ENCODE measurements at regions not wholly inside any gene's neighbourhood (a gene's known extent, or its start where the extent isn't known, plus 50 kb on each side); places are given as distances from the start of the nearest gene placed in this dataset.

DNA sequence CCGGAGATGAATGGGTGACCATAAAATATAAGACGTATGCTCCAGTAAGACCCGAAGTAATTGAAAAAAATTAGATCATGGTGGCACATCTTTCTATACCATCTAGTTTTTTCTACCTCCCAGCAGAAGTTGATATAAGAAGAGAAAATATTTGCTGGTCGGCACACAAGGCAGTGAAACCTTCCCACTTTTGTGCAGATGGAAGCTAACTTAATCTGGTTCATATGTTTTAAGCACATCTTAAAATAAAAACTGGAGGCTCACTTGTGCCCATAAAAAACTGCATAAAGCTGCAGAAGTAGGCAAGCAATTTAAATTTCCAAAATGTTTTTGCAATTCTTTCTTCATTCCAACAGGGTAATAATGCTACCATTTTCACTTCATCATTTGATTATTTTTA is 449.2 kb downstream of the CNTN3 start:
- intact Hi-C loops (cut with DNase I) = no loop called here
- H3K4me1 ChIP-seq = no peaks in the 10 kb centered on the region
- no peak overlapping the region for H3K27ac ChIP-seq
- no peaks in the 10 kb centered on the region for H3K36me3 ChIP-seq
- WGBS, 2 donors = 65 to 83% methylated on average over 4 of the region's 4 CpGs
- H3K9me3 ChIP-seq = no peaks in the 10 kb centered on the region
- TF ChIP-seq, protein P1, sequence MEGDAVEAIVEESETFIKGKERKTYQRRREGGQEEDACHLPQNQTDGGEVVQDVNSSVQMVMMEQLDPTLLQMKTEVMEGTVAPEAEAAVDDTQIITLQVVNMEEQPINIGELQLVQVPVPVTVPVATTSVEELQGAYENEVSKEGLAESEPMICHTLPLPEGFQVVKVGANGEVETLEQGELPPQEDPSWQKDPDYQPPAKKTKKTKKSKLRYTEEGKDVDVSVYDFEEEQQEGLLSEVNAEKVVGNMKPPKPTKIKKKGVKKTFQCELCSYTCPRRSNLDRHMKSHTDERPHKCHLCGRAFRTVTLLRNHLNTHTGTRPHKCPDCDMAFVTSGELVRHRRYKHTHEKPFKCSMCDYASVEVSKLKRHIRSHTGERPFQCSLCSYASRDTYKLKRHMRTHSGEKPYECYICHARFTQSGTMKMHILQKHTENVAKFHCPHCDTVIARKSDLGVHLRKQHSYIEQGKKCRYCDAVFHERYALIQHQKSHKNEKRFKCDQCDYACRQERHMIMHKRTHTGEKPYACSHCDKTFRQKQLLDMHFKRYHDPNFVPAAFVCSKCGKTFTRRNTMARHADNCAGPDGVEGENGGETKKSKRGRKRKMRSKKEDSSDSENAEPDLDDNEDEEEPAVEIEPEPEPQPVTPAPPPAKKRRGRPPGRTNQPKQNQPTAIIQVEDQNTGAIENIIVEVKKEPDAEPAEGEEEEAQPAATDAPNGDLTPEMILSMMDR (IDR thresholded peaks at IDR 0.05) = no peak
- ATAC-seq = no peak
- FAIRE-seq = no peak
- H3K4me3 ChIP-seq = no peak overlapping the region
- no peaks in the 10 kb centered on the region for H3K27me3 ChIP-seq
- no peak for DNase-seq

DNA sequence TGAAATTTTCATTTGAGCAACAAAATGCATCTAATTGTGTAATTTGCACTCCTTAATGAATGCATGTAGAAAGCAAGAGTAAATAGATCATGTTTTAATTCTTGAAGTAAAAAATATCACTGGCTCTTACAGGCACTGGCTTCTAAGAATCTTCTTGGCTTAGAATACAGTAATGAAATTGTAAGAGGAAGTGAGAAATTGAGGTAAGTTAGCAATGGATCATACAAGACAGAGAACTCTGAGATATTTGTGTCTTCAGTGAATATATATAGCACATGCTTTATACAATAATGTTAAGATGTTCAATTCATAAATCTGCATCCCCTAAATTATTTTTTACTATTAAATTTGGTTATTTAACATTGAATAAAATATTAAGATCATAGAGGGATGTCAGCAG is 465.0 kb downstream of the CNTN3 start:
- FAIRE-seq (no peak), DNase-seq (no peak), ATAC-seq (no peak)
- Histone ChIP-seq H3K4me3 (no peak overlapping the region), H3K4me1 (no peaks in the 10 kb centered on the region), H3K9me3 (no peaks in the 10 kb centered on the region), H3K27ac (no peak overlapping the region), H3K36me3 (no peaks in the 10 kb centered on the region), H3K27me3 (no peaks in the 10 kb centered on the region)
- intact Hi-C loops (cut with DNase I) = no loop called here
- TF ChIP-seq, protein P1 (IDR thresholded peaks at IDR 0.05) = no peak

DNA sequence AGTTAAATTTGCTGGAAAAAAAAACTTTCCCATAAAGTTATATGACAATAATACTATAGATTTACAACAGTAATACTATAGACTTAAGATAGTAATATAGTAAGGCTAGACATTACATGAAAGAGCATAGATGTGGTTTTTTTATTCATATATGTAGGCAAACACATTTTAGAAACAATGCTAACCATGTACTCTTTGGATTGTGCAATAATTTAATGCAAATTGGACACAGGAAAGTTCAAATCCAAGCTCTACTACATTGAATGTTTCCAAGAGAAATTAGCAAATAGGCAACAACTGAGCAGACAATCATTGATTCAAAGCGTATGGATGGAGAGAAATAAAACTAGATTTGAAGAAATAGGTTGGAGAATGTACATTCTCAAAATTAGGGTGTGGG is 469.2 kb downstream of the CNTN3 start:
- WGBS, 2 donors = 51 to 68% methylated on average over 1 of the region's 1 CpG

DNA sequence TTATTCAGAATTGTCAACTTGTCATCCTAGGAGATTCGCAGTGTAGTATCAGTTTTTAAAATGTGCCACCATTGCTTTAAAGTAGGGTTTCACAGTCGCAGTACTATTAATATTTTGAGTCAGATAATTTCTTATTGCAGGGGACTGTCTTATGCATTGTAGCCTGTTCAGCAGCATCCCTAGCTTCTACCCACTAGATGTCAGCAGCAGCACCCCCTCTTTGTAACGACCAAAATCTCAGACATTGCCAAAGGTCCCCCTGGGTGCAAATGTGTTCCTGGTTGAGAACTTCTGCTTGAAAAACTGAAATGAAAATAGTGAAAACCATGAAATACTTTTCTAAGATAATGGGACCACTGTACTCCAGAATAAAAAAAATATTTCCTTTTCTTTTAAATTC is 474.8 kb downstream of the CNTN3 start:
- H3K4me3 ChIP-seq = no peak overlapping the region
- H3K9me3 ChIP-seq = no peaks in the 10 kb centered on the region
- TF ChIP-seq, protein P1 (IDR thresholded peaks at IDR 0.05) = no peak
- no peak for FAIRE-seq
- no peak for ATAC-seq
- no peak overlapping the region for H3K27ac ChIP-seq
- WGBS, 2 donors = 30 to 48% methylated on average over 3 of the region's 3 CpGs
- intact Hi-C loops (cut with DNase I) = no loop called here
- no peak for DNase-seq
- H3K36me3 ChIP-seq = no peaks in the 10 kb centered on the region
- H3K27me3 ChIP-seq = no peaks in the 10 kb centered on the region
- no peaks in the 10 kb centered on the region for H3K4me1 ChIP-seq

More for the DNA sequence above, 469.2 kb downstream of the CNTN3 start:
- no peaks in the 10 kb centered on the region for H3K27me3 ChIP-seq
- H3K4me1 ChIP-seq = no peaks in the 10 kb centered on the region
- DNase-seq (no peak), FAIRE-seq (no peak), ATAC-seq (no peak)
- TF ChIP-seq, protein P1 (IDR thresholded peaks at IDR 0.05) = no peak
- intact Hi-C loops (cut with DNase I) = no loop called here
- H3K9me3 ChIP-seq = no peaks in the 10 kb centered on the region
- no peak overlapping the region for H3K27ac ChIP-seq
- no peaks in the 10 kb centered on the region for H3K36me3 ChIP-seq
- H3K4me3 ChIP-seq = no peak overlapping the region

DNA sequence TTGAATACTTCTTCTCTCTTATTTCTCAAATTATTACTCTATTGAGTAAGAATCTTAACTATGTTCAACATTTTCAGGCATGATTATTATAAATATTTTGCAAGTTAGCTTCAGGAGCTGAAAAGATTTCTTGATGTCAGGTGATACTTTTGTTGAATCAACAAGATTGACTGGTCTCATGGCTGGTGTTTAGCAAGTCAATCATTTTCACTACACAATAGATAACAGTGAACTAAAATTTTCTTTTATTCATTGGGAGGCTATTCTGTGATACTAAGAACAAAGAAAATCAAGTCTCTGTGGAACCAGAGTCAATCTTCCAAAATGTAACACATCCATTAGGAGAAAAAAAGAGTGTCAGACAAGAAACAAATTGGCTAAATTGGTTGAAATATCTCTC is 476.7 kb downstream of the CNTN3 start:
- Histone ChIP-seq H3K27ac (no peak overlapping the region), H3K9me3 (no peaks in the 10 kb centered on the region), H3K4me3 (no peak overlapping the region), H3K27me3 (no peaks in the 10 kb centered on the region), H3K4me1 (no peaks in the 10 kb centered on the region), H3K36me3 (no peaks in the 10 kb centered on the region)
- FAIRE-seq = no peak
- intact Hi-C loops (cut with DNase I) = no loop called here
- TF ChIP-seq, protein P1 (IDR thresholded peaks at IDR 0.05) = no peak
- no peak for ATAC-seq
- no peak for DNase-seq

Data from pancreas (tissue), 10 donors.